IMR-90 (cell line): ENCODE measurements at regions not wholly inside any gene's neighbourhood (a gene's known extent, or its start where the extent isn't known, plus 50 kb on each side); places are given as distances from the start of the nearest gene placed in this dataset.

Experiments used
- ATAC-seq: fragments of 200-7000 bp; cut with Tn5 transposase; 2 replicates; pipeline ENCODE4 v1.9.1; 2020; ENCODE audit warnings: low read depth, mild to moderate bottlenecking, moderate library complexity
- BruUV-seq: library from RNA; stranded (reverse); fragments of 400-500 nt; replicated peaks from 2 replicates; lab custom pipeline; 2021; lab: Mats Ljungman, UMichigan
- CTCF ChIA-PET: fragments of 300-600 bp; formaldehyde crosslinking; extraction: SDS; loops from one replicate; lab custom pipeline; 2021; ENCODE audit warnings: antibody characterized with exemption; lab: Yijun Ruan, JAX
- POLR2A ChIA-PET: fragments of 300-600 bp; sonication (Branson Sonifier 250); formaldehyde crosslinking; loops from one replicate; lab custom pipeline; 2022; ENCODE audit warnings: antibody characterized with exemption; ENCODE audit not compliant: unreplicated experiment; lab: Charles Lee
- DNase-seq: peaks from one replicate; pipeline ENCODE4 v3.0.0; 2013
- H2AFZ ChIP-seq: replicated peaks from 2 replicates; pipeline ENCODE3; 2013; ENCODE audit warnings: low read length, mild to moderate bottlenecking; ENCODE audit not compliant: poor library complexity
- H2AK5ac ChIP-seq: 2 replicates; pipeline ENCODE4 v1.6.1; 2013; ENCODE audit warnings: low read depth, low read length, inconsistent platforms
- H2AK9ac ChIP-seq: replicated peaks from 2 replicates; pipeline ENCODE3; 2013; ENCODE audit warnings: mild to moderate bottlenecking, low read depth, low read length, moderate library complexity; ENCODE audit not compliant: poor library complexity
- H2BK120ac ChIP-seq: 2 replicates; pipeline ENCODE4 v1.6.1; 2013; ENCODE audit warnings: low read depth, low read length, inconsistent platforms
- H2BK15ac ChIP-seq: 3 replicates; pipeline ENCODE4 v1.6.1; 2013; ENCODE audit warnings: low read depth, low read length, inconsistent platforms
- H2BK20ac ChIP-seq: 2 replicates; pipeline ENCODE4 v1.6.1; 2013; ENCODE audit warnings: low read depth, mild to moderate bottlenecking, inconsistent platforms, low read length, moderate library complexity
- H2BK5ac ChIP-seq: 2 replicates; pipeline ENCODE4 v1.6.1; 2013; ENCODE audit warnings: mild to moderate bottlenecking, low read depth, low read length, inconsistent platforms; ENCODE audit not compliant: poor library complexity, severe bottlenecking
- H3K14ac ChIP-seq: replicated peaks from 2 replicates; pipeline ENCODE4 v1.6.1; 2013; ENCODE audit warnings: low read depth, low read length, inconsistent platforms
- H3K18ac ChIP-seq: 2 replicates; pipeline ENCODE4 v1.6.1; 2013; ENCODE audit warnings: low read depth, low read length, control low read depth
- H3K23ac ChIP-seq: 2 replicates; pipeline ENCODE4 v1.6.1; 2013; ENCODE audit warnings: low read depth, low read length, inconsistent platforms
- H3K27ac ChIP-seq: 2 replicates; pipeline ENCODE4 v1.5.1; 2013; ENCODE audit warnings: mild to moderate bottlenecking, control low read depth, low read length; ENCODE audit not compliant: insufficient read depth
- H3K27me3 ChIP-seq: 2 replicates; pipeline ENCODE4 v1.6.1; 2013; ENCODE audit warnings: low read length; ENCODE audit not compliant: control insufficient read depth, insufficient read depth
- H3K36me3 ChIP-seq: 2 replicates; pipeline ENCODE4 v1.6.1; 2013; ENCODE audit warnings: low read length, mixed read lengths; ENCODE audit not compliant: control insufficient read depth, insufficient read depth
- H3K4ac ChIP-seq: 2 replicates; pipeline ENCODE4 v1.6.1; 2013; ENCODE audit warnings: low read depth, low read length, inconsistent platforms
- H3K4me1 ChIP-seq: 2 replicates; pipeline ENCODE4 v1.6.1; 2013; ENCODE audit warnings: low read length, mixed read lengths; ENCODE audit not compliant: control insufficient read depth, insufficient read depth
- H3K4me2 ChIP-seq: 2 replicates; pipeline ENCODE4 v1.6.1; 2013; ENCODE audit warnings: low read depth, mild to moderate bottlenecking, control low read depth, low read length, moderate library complexity
- H3K4me3 ChIP-seq: 2 replicates; pipeline ENCODE4 v1.5.1; 2013; ENCODE audit warnings: low read depth, mild to moderate bottlenecking, control low read depth, low read length, moderate library complexity; ENCODE audit not compliant: insufficient read depth
- H3K56ac ChIP-seq: 2 replicates; pipeline ENCODE4 v1.6.1; 2013; ENCODE audit warnings: low read length, inconsistent platforms; ENCODE audit not compliant: insufficient read depth; ENCODE audit errors: extremely low read depth
- H3K79me1 ChIP-seq, 2 experiments: 2 replicates each; pipeline ENCODE4 v1.6.1; 2013; ENCODE audit warnings: low read length in 2 of 2, inconsistent platforms in 1 of 2, low read depth in 1 of 2
- H3K9ac ChIP-seq: 2 replicates; pipeline ENCODE4 v1.6.1; 2013; ENCODE audit warnings: low read depth, low read length, control low read depth
- H3K9me1 ChIP-seq: 2 replicates; pipeline ENCODE4 v1.6.1; 2013; ENCODE audit warnings: low read length, inconsistent platforms; ENCODE audit not compliant: insufficient read depth
- H3K9me3 ChIP-seq: 2 replicates; pipeline ENCODE4 v1.6.1; 2013; ENCODE audit warnings: low read length; ENCODE audit not compliant: control insufficient read depth, insufficient read depth
- H4K20me1 ChIP-seq: 2 replicates; pipeline ENCODE4 v1.6.1; 2013; ENCODE audit warnings: low read length, inconsistent platforms; ENCODE audit not compliant: insufficient read depth
- H4K5ac ChIP-seq: 2 replicates; pipeline ENCODE4 v1.6.1; 2013; ENCODE audit warnings: mild to moderate bottlenecking, low read depth, low read length, control low read depth
- H4K8ac ChIP-seq, 2 experiments: 2 replicates each; pipeline ENCODE4 v1.6.1; 2013; ENCODE audit warnings: low read depth in 2 of 2, low read length in 2 of 2, control low read depth in 1 of 2, inconsistent platforms in 1 of 2
- H4K91ac ChIP-seq: 2 replicates; pipeline ENCODE4 v1.6.1; 2013; ENCODE audit warnings: low read depth, low read length, inconsistent platforms; ENCODE audit not compliant: insufficient read depth
- CEBPB ChIP-seq: IDR thresholded peaks from 2 replicates; pipeline ENCODE4 v1.6.1; 2012; ENCODE audit warnings: low read depth, low read length, improper control_type of control experiment
- CHD1 ChIP-seq: IDR thresholded peaks from 2 replicates; pipeline ENCODE4 v1.6.1; 2012; ENCODE audit warnings: low read depth, low read length, improper control_type of control experiment
- ELK1 ChIP-seq: fragments of 150-350 bp; IDR thresholded peaks from 2 replicates; pipeline ENCODE4 v1.6.1; 2016; ENCODE audit warnings: low read depth, mild to moderate bottlenecking, low read length, moderate library complexity, borderline replicate concordance
- FOS ChIP-seq: fragments of 150-350 bp; IDR thresholded peaks from 2 replicates; pipeline ENCODE4 v1.6.1; 2016; ENCODE audit warnings: low read depth, low read length
- MAFK ChIP-seq: IDR thresholded peaks from 2 replicates; pipeline ENCODE4 v1.6.1; 2012; ENCODE audit warnings: low read depth, low read length, improper control_type of control experiment
- MAZ ChIP-seq: IDR thresholded peaks from 2 replicates; pipeline ENCODE4 v1.6.1; 2012; ENCODE audit warnings: low read depth, mild to moderate bottlenecking, low read length, improper control_type of control experiment, moderate library complexity, borderline replicate concordance
- MXI1 ChIP-seq: IDR thresholded peaks from 2 replicates; pipeline ENCODE4 v1.6.1; 2012; ENCODE audit warnings: low read depth, mild to moderate bottlenecking, low read length, moderate library complexity, borderline replicate concordance
- POLR2A ChIP-seq: IDR thresholded peaks from 2 replicates; pipeline ENCODE4 v1.6.1; 2012; ENCODE audit warnings: mild to moderate bottlenecking, low read depth, low read length
- RAD21 ChIP-seq: IDR thresholded peaks from 2 replicates; pipeline ENCODE4 v1.6.1; 2012; ENCODE audit warnings: low read length, improper control_type of control experiment
- RCOR1 ChIP-seq: IDR thresholded peaks from 2 replicates; pipeline ENCODE4 v1.6.1; 2012; ENCODE audit warnings: mild to moderate bottlenecking, low read length, improper control_type of control experiment; ENCODE audit not compliant: insufficient replicate concordance
- RFX5 ChIP-seq: IDR thresholded peaks from 2 replicates; pipeline ENCODE4 v1.8.0; 2012; ENCODE audit warnings: low read depth, mild to moderate bottlenecking, low read length, moderate library complexity
- SMC3 ChIP-seq: fragments of 150-350 bp; IDR thresholded peaks from 2 replicates; pipeline ENCODE4 v1.6.1; 2016; ENCODE audit warnings: low read depth, mild to moderate bottlenecking, antibody characterized with exemption, low read length, moderate library complexity
- USF2 ChIP-seq: fragments of 150-350 bp; IDR thresholded peaks from 2 replicates; pipeline ENCODE4 v1.6.1; 2017; ENCODE audit warnings: mild to moderate bottlenecking, antibody characterized with exemption, low read length, low read depth
- WGBS, 2 experiments: methylation state at CpG; one replicate each; pipeline versions ENCODE4 v1.1.5 to v1.1.7; 2013; ENCODE audit warnings: missing lambda C conversion rate in 2 of 2; ENCODE audit not compliant: insufficient read length in 1 of 2; ENCODE audit errors: extremely low coverage in 2 of 2; 5-methylcytosine and 5-hydroxymethylcytosine counted together
- dilution Hi-C: fragments of 300-500 bp; cut with HindIII; formaldehyde crosslinking; loops from one replicate; pipeline ENCODE4 v1.14.3; 2018; ENCODE audit warnings: low sequenced_read_pairs; ENCODE audit not compliant: unreplicated experiment
- in situ Hi-C: fragments of 300-500 bp; cut with MboI; formaldehyde crosslinking; loops from 3 replicates; pipeline ENCODE4 v1.14.3; 2019; ENCODE audit warnings: low sequenced_read_pairs, inconsistent platforms, mixed read lengths
- intact Hi-C: fragments of 100-400 bp; cut with micrococcal nuclease; formaldehyde crosslinking; loops from 2 replicates; pipeline ENCODE4 v1.10.0; 2022

GRCh38 chr16:11422381-11423314 lies 77.4 kb downstream of the RMI2 start (continued):
- no peak for TF ChIP-seq MAFK

- in situ Hi-C loops = no loop called here
- CTCF ChIA-PET = no interaction called here
- BruUV-seq = no TSS peak
- no peak for TF ChIP-seq MAFK
- no peak for TF ChIP-seq MXI1
- no peak for TF ChIP-seq RCOR1
- no peak for TF ChIP-seq RFX5
- no peak for TF ChIP-seq FOS
- no peak for TF ChIP-seq POLR2A
- no peak for TF ChIP-seq RAD21
- no peak for TF ChIP-seq USF2
- no peak for TF ChIP-seq CHD1
- TF ChIP-seq CEBPB = no peak
- TF ChIP-seq ELK1 = no peak
- no peak for TF ChIP-seq MAZ
- TF ChIP-seq SMC3 = no peak
These were observed 78.3 kb downstream of the RMI2 start for GRCh38 chr16:11423315-11424117.

More at GRCh38 chr16:11423315-11424117, 78.3 kb downstream of the RMI2 start:
- no peak overlapping the region for H2AK9ac ChIP-seq
- intact Hi-C loops (loop anchor here (10.0 kb wide), 1 partner anchor 51 kb away; no protein-coding TSS in a partner anchor), dilution Hi-C loops (no loop called here)
- H4K20me1 ChIP-seq = no peaks in the 10 kb centered on the region
- H4K5ac ChIP-seq = no peak overlapping the region
- H3K56ac ChIP-seq = no peak overlapping the region
- H3K4ac ChIP-seq = no peak overlapping the region
- H3K4me1 ChIP-seq = no peaks in the 10 kb centered on the region
- DNase-seq (no peak), ATAC-seq (no peak)
- H3K27me3 ChIP-seq = peaks cover 7% of the 10 kb centered on the region; the same call in 1 of the 2 replicates
- H4K91ac ChIP-seq = no peak overlapping the region
- no peak overlapping the region for H4K8ac ChIP-seq
- H3K18ac ChIP-seq = no peak overlapping the region
- no peak overlapping the region for H2AFZ ChIP-seq
- 85% methylated on average over 5 of the region's 24 CpGs; no CpG with 5 or more reads in 1 of the 2 experiments for WGBS, 2 experiments
- no peak overlapping the region for H2BK120ac ChIP-seq
- H3K4me3 ChIP-seq = no peak overlapping the region
- no peak overlapping the region for H3K9ac ChIP-seq
- no peak overlapping the region for H2BK5ac ChIP-seq
- no peak overlapping the region for H2BK20ac ChIP-seq
- no peak overlapping the region for H3K4me2 ChIP-seq
- H3K23ac ChIP-seq = no peak overlapping the region
- H3K14ac ChIP-seq = no peak overlapping the region
- H3K9me3 ChIP-seq = no peaks in the 10 kb centered on the region
- H2AK5ac ChIP-seq = no peak overlapping the region
- POLR2A ChIA-PET = interaction anchor here (0.6 kb wide), 1 partner anchor 22 kb away, joined by 3 read pairs; no protein-coding TSS in a partner anchor
- H3K9me1 ChIP-seq = no peaks in the 10 kb centered on the region
- no peaks in the 10 kb centered on the region for H3K79me1 ChIP-seq
- H3K27ac ChIP-seq = no peak overlapping the region
- H2BK15ac ChIP-seq = no peak overlapping the region
- no peaks in the 10 kb centered on the region for H3K36me3 ChIP-seq
